8988T (cell line): ENCODE measurements at regions not wholly inside any gene's neighbourhood (a gene's known extent, or its start where the extent isn't known, plus 50 kb on each side); places are given as distances from the start of the nearest gene placed in this dataset.
A peak's percentile ranks its signal among the peaks of the same experiment; 100 is the strongest.
"Not testable (repeated sequence)": the region's sequence is repeated elsewhere in the genome, so short reads cannot be mapped to it uniquely, and the experiment has no call there.

Experiments used
- DNase-seq: peaks from one replicate; pipeline ENCODE4 v3.0.0; 2011

DNA sequence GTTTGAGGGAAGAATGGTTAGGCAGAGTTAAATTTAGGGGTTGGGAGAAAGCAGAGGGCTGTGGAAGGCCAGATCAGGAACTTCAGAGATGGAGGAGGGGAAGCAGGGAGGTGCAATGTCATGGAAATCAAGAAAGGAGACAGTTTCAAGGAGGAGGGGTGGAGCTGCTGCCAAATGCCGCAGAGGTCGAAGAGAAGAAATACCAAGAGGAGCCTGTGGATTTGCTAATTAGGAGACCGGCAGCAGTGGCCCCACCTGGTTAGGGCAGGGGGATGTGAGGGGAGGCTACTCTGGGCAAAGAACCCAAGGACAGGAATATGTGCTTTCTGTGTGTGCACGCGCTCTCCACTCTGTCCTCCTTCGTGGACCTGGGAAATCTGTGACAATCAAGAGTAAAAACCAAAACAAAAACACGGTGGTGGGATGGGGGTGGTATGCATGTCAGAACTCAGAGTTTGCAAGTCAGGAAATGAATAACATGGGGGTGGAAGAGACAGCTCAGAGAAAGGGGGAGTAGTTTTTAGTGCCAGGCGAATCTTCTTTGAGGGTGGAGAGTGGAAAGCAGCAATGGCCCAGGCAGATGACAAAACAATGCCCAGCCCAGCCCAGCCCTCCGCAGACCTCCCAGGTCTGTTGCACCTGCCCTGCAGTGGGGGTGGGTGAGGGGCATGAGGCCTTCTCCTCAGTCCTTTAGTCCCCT is 102.9 kb upstream of the PAX2 start:
- no peak for DNase-seq

DNA sequence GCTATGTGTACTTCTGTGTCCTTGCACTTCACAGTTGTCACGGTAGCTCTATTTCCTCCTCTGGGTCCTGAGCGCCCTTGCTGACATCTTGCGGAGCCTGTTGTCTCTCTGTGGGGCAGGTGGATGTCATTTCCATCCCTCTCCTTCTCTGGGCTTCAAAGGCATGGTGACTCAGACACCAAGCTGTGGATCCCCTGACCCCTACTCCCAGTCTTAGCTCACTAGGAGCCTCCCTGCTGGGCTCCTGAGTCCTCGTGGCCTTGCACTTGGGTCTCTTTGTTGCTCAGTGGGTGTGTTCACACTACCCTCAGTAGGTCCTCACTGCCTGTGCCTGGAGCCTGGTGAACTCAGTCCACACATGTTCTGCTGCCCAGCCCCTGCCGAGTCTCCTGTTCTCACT is 100.3 kb upstream of the PAX2 start:
- DNase-seq, result no peak

DNA sequence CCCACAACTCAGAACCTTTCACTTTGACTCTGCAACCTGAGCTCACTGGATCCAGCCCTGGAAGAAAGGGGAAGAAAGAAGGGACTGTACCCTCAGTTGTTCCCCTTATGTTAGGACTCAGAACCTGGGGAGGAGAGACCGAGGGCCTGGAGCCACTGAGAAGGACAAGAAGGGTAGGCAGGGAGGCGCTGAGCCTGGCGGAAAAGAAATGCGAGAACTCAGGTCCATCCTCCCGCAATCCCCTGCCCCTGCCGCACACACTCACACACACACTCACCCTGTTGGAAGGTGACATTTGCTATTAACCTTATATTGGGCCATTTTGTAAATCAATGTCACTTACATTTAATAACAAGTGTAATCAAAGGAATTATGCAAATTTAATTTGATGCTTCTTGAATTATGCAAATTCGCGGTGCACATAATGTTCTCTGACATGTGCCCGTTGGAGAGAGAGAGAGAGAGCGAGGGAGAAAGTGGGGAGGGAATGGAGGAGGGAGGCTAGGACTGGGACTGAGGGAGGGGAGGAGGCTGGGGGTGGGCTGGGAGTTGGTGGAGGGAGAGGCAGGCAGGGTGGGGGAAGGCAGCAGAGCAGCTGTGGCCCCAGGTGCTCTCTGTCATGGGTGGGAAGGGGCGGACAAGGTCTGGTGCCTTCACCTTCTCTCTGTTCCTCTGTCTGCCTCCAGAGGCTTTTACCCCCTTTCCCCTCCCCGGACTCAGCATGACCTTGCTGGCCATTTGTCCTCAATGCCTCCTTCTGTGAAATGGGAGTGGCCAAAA is 99.6 kb upstream of the PAX2 start:
- no peak for DNase-seq

DNA sequence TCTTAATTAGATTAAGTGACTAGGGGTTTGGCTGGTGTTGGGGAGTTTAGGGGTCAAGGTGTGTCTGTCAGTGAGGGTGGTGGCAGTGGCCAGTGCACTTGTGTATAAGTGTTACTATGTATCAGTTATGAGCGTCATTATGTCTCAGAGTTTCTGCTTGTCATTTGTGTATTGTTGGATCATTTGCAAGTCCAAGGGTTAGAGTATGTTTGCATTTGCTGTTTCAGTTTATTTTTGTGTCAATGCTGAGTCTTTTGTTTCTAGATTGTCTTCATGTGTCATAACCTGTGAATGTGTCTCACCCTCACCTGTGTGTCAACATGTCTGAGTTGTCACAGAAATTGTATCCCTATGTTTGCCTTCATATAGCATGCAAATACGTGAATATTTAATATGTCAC is 97.5 kb upstream of the PAX2 start:
- DNase-seq, result no peak

DNA sequence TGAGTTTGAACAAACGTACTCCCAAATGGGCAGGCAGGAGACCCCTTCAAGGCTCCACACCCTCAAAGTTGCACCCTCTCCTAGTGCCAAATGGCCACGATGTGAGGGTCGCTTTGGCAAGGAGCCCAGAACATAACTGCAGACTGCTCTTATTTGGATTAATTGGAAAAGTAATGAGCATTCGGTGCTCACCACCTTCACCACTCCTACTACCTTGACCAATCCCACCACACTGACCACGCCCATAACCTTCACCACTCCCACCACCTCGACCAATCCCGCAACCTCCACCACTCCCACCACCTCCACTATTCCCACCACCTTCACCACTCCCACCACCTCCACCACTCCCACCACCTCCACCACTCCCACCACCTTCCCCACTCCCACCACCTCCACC is 94.7 kb upstream of the PAX2 start:
- no peak for DNase-seq

DNA sequence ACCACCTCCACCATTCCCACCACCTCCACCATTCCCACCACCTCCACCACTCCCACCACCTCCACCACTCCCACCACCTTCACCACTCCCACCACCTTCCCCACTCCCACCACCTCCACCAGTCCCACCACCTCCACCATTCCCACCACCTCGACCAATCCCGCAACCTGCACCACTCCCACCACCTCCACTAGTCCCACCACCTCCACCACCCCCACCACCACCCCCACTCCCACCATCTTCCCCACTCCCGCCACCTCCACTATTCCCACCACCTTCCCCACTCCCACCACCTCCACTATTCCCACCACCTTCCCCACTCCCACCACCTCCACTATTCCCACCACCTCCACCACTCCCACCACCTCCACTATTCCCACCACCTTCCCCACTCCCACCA is 94.3 kb upstream of the PAX2 start:
- DNase-seq, result not testable (repeated sequence)

DNA sequence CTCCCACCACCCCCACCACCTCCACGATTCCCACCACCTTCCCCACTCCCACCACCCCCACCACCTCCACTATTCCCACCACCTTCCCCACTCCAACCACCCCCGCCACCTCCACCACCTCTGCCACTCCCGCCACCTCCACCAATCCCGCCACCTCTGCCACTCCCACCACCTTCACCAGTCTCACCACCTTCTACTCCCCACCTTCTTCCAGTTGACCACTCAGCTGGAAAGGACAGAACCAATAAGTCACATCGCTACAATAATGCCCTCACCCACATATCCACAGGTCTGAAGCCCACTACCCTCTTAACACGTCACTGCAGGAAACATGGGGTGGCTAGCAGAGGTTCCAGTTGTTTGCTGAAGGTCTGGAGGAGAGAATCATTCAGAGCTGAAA is 93.5 kb upstream of the PAX2 start:
- no peak for DNase-seq

DNA sequence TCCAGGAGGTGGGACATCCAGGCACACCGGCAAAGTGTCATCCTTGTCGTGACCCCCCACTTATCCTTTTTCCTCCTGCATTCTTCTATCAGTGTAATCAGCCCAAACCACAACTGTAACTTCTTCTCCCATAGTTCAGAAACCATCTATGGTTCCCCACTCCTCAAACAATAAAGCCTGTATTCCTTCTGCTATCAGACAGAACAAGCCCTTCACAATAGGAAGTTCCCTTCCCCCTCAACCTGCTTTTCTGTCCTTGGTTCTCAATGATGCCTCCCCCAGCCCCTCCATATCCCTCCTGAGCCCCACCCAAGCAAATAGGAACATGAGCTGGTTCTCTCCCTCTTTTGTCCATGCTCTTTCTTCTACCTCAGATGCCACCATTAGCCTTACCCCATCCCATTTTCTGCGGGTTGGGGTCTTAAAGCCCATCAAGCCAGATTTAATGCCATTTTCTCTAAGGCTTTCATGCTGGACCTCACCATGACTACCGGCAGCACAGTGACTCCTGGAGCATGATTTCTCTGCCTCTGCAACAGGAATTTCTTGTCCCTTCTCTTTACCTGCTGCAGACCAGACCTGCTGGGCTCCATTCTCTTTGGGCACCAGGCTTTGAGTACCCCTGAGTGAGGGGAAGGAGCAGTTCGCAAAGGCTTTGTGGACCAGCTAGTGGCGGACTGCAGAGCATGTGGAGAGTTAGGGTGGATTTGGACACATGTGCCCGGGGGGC is 92.8 kb upstream of the PAX2 start:
- DNase-seq, result no peak

DNA sequence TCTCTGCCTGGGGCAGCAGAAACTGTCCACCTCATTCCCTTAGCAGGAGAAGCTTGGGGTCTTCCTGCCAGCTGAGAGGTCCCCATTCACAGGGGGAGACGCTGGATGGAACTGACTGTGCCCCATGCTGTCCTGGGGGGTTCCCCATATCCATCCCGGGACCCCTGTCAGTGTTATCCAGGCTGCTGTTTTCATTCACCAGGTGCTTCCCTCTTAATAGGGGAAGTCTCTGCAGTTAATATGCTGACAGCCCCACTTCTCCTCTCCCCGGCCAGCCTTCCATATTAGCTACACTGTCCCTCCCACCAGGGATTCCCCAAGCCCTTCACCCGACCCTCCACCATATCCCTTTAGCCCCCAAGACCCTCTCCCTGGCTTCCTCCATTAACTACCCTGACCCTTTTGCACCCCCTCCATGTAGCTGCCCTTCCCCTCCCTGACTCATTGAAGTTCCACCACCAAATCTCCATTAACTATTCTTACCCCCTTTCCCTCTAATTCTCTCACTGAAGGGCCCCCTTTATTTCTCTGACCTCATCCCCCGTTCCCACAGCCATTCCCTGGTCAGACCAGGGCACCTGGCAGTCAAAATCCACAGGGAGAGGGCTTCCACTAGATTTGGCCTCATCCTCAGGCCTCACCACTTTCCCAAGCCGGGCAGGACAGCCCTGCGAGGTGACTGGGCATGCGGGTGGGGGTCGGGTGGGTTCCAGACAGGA is 92.0 kb upstream of the PAX2 start:
- no peak for DNase-seq

DNA sequence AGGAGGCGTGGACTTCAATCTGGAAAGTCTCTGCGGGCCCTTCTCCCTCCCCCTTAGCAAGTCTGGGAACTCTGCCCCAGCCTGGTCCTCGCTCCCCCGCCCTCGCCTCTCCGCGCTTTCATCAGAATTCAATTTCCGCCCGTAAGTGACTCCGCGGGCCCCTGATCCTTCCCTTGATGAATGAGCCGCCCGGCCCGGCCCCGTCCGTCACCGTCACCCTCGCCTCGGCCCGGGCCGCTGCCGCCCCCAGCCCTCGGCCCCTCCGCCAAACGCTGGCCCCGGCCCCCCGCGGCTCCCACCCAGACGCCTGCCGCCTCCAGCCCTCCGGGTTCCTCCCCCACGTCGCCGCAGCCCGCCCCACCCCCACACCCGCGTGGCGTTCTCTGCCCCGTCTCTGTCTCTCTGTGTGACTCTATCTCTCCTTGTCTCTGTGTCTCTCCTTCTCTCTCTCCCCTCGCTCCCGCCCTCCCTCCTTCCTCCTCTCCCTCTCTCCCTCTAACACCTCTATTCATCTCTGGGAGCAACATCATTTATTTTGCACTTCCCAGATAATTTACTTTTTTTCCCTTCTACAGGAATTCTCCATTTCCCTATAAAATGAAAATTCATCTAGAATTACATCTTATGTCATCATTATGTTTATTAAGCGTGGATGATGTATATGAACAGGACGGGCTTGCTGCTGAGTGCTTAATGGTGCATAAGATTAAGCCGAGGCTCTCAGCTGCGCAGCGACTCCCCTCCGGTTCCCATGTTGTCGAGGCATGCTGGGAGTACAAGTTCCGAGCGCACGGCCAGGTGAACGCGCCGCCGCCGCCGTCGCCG is 91.2 kb upstream of the PAX2 start:
- no peak for DNase-seq

DNA sequence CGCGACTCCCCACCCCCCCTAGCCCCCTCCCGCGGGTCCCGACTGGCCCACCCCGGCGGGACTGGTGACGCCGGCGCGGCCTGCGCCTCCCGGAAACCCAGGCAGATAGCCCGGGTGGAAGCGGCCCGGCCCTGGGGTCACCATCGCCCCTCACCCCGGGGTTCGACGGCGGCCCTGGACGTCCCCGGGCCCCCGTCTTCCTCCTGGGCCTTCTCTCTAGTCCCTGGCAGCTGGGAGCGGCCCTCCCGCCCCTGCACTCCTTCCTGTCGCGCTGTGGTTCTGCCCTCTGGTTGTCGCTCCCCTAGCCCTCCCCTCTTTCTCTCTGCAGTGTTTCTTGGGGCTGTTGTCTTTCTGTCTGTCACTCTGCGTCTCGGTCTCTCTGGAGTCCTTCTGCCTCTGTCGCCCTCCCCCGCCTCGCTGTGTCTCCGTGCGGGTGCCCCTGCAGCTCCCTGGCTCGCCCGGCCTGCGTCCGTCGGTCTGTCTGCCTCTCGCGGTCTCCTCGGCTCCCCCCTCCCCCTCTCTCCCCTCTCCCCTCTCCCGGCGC is 90.5 kb upstream of the PAX2 start:
- no peak for DNase-seq

DNA sequence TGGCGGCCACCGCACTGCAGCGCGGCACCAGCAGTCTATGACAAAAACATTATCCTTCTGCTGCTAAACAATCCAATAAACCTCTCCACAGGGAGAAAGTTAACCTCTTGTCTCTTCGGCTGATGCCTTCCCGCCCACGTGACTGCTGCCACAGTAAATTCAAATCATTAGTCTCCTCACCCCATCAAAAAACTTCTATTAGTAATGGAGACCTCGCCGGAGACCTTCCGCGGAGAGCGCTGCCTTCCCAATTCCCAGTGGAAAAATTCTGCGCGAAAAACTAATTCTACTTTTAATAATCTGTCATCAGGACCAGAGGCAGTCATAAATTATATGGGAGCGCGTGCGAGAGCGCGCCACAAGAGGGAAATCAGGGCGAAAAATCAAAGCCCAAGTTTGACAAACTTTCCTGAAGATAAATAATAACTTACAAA is 90.0 kb upstream of the PAX2 start:
- no peak for DNase-seq

DNA sequence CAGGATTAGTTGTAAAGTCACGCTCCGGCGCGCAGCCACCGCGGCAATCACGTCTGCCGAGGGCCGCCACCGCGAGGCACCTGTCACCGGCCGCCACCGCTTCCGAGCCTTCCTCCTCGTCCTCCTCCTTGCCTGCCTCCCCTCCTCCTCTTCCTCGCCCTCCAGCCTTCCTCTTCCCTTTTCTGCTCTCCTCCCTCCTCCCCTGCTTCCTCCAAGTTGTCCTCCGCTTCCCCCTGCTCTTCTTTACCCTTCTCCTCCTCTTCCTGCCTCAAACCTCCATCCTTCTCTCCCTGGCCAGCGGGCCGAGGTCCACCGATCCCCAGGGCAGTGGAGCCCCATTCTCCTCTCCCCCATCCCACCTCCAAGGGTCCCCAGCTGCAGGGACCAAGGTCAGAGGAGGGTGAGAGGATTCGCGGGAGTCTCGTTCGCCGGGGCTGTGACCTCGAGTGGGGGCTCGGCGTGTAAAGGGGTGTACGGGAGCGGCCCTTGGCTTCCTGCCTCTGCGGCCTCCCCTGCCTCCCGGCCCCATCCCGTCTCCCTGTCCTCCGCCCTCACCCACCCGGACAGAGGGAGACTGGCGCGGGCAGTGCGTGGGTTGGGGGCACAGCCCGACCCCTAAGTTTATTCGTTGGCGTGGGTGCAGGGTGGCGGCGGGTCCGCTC is 89.5 kb upstream of the PAX2 start:
- no peak for DNase-seq

DNA sequence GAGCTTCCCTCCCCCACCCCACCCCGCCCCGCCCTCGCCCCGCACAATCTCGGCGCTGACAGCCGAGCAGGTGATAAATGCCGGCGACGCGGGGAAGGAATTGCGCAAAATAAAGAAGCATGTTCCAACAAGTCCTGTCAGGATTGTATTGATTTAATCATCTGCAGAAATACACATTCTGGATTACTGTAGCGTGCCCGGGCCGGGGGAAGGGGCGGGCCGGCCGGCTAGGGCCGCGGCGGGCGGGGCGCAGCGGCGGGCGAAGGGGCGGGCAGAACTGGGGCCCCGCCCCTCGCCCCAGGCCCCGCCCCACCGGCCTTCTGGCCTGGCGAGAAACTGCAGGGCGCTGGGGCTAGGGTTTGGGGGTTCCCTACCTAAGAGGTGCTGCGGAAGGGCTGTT is 88.9 kb upstream of the PAX2 start:
- peak; percentile 94 for DNase-seq

DNA sequence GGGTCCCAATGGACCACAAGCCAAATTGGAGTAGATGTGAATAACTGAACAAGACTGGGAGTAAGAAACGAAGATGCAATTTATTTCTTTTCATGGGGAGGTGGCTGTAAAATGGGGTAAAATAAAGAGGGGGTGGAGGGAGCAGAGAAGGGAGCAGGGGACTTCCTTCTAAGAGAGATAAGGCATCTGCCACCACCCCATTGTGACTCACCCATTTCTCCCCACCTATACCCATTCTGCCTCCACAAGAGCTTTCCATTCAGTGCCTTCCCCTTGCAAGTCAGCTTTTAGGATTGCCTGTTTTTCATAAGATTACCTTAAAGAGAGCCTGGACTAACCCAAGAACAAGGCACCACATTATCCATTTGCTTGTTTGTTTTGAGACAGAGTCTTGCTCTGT is 87.1 kb upstream of the PAX2 start:
- no peak for DNase-seq

DNA sequence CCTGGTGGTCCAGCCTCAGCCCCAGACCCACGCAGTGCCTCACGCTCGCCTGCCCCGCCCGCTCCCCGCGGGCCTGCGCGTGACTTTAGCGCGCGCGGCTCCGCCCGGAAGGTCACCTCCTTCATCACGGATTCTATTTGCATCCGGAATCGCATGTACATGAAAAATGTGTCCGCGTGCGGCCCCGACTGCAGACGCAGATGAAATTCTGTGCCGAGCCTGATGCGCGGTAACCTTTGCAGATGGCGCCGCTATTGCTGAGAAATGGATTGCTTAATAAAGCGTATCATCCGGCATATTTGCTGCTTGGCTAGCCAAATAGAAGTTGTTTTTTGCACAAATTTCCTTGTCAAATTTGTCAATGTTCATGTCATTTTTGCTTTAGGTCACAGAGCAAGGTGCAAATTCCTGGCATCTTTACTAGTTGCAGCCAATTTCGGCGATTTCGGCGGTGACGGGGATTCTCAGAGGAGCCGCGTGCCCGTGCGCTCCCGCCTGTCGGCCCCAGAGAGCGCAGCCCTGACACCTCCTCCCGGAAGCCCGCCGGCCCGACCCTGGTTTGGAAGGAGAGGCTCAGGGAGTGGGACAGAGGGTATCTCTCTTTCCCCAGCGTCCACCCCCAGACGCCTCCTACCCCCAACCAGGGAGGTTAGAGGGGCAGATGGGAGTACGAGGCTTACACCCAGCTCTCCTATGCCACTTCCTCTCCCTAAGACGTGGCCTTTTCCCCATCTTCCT is 85.9 kb upstream of the PAX2 start:
- no peak for DNase-seq

DNA sequence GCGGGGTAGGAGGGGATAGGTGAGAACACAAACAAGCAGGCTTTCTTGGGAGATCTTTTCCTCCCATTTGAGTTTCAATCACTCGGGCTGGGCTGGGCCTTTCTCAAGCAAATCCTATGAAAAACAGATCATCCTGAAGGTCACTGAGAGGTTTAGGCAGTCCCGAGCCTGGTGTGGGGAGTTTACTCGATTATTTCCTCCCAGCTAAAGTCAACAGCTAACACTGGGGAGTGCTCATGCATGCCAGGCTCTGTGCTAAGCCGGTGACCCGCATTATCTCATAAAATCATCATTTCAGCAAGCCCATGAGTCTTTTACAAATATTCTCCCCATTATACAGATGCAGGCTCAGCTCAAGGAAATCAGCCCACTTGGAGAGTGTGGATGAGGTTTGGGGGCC is 85.0 kb upstream of the PAX2 start:
- no peak for DNase-seq

DNA sequence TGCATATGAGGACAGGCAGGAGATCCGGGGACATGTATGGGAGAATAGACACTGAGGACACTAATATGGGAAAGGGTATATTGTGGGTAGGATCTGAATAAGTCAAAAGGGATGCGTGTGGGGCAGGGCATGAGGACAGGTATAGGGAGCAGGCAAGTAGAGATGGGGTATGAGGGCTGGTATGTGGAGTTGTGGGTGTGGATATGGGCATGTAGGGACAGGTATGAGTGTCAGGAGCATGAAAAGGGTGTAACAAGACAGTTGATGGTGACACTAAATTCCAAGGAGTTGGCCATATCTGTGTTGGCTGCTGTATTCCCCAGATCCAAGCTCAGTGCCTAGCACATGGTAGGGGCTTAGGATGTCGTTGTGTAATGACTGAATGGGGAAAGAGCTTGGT is 84.4 kb upstream of the PAX2 start:
- DNase-seq, result no peak

DNA sequence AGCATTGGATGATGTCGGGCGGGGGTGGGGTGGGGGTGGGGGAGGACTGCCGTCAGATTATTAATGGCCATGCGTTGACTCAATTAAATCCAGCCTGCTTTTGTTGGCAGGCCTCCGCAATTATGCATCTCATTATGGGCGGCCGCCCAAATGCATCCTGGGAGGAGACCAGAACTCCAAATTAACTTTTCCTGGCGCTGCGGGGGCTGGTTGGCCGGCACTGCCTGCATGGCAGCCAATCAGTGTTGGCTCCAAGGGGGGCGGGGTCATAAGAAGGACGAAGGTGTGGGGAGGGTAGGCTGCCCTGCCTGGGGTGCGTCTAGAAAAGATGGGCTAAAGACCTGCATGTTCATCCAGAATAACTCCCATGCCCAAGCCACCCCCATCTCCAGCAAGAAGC is 83.9 kb upstream of the PAX2 start:
- no peak for DNase-seq

DNA sequence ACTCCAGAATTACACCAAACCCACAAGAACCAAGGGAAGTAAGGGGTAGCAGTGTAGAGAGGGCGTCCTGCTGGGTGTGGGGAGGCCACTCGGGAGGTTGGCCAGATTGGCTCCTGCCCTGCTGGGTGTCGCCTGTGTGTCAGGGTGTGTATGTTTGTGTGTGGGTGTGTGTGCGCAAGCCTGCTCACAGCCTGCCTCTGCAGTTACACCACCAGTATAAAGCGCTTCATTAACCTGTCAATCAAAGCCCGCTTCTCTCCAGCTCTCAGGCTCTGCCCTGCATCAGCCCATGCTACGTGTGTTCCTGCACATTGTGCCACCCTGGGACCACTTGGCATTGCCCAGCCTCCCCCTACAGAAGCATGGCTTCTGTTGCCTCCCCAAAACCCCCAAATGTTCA is 83.3 kb upstream of the PAX2 start:
- DNase-seq, result no peak
